Memory B cell (primary cell): ENCODE measurements at regions not wholly inside any gene's neighbourhood (a gene's known extent, or its start where the extent isn't known, plus 50 kb on each side); places are given as distances from the start of the nearest gene placed in this dataset.

ENCODE experiments used
- ATAC-seq: fragments of 150-1000 bp; cut with Tn5 transposase; 2 replicates; pipeline ENCODE4 v1.10.0; 2021; ENCODE audit warnings: low read depth, mild to moderate bottlenecking, moderate library complexity
- DNase-seq, 2 donors: peaks; one replicate each; pipeline ENCODE4 v3.0.0; 2022; ENCODE audit warnings: low spot score in 2 of 2
- H3K27ac Mint-ChIP-seq: one replicate; pipeline ENCODE4 v1.8.0; 2022; ENCODE audit warnings: mild to moderate bottlenecking, moderate library complexity, mixed read lengths
- H3K27me3 Mint-ChIP-seq: one replicate; pipeline ENCODE4 v1.8.0; 2022; ENCODE audit warnings: mixed read lengths
- H3K36me3 Mint-ChIP-seq: one replicate; pipeline ENCODE4 v1.8.0; 2022; ENCODE audit warnings: mild to moderate bottlenecking, mixed read lengths
- H3K4me1 Mint-ChIP-seq: one replicate; pipeline ENCODE4 v1.8.0; 2022; ENCODE audit warnings: mixed read lengths
- H3K4me3 Mint-ChIP-seq: one replicate; pipeline ENCODE4 v1.8.0; 2022; ENCODE audit warnings: mild to moderate bottlenecking, moderate library complexity, mixed read lengths
- H3K9me3 Mint-ChIP-seq: one replicate; pipeline ENCODE4 v1.8.0; 2022; ENCODE audit warnings: mixed read lengths

- no peaks in the 10 kb centered on the region for H3K4me1 Mint-ChIP-seq
- DNase-seq (no peak), ATAC-seq (no peak)
- no peak overlapping the region for H3K27ac Mint-ChIP-seq
- H3K36me3 Mint-ChIP-seq: no peaks in the 10 kb centered on the region
- H3K9me3 Mint-ChIP-seq: no peaks in the 10 kb centered on the region
- H3K4me3 Mint-ChIP-seq: no peak overlapping the region
- peaks cover 4% of the 10 kb centered on the region for H3K27me3 Mint-ChIP-seq
These were observed 182.7 kb upstream of the DTNBP1 start for GRCh38 chr6:15845492-15845891.

- ATAC-seq: no peak
- Mint-ChIP-seq H3K36me3 (no peaks in the 10 kb centered on the region), H3K9me3 (no peaks in the 10 kb centered on the region), H3K27ac (no peak overlapping the region), H3K4me1 (no peaks in the 10 kb centered on the region), H3K27me3 (no peaks in the 10 kb centered on the region), H3K4me3 (no peak overlapping the region)
- no peak for DNase-seq
These were observed 180.9 kb upstream of the DTNBP1 start for GRCh38 chr6:15843764-15844163.

DNA sequence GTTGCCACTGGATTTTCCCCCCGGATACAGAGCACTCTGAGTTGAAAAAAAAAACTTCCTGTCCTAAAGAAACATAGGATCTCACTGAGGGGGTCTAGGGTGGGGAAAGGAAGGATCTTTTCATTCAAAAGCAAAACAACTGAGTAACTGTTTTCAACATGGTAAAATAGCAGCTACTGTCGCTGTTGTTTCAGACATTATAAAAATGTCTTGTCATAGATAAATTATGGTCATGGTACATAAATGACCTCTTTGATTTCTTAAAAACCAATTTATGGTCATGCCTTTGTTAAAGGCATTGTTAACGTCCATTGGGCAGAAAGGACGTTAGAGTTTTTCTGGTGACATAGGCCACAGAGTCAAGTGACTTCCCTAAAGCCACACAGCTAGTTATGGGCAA is 180.4 kb upstream of the DTNBP1 start:
- ATAC-seq (no peak), DNase-seq (no peak)
- H3K36me3 Mint-ChIP-seq: no peaks in the 10 kb centered on the region
- no peaks in the 10 kb centered on the region for H3K4me1 Mint-ChIP-seq
- no peak overlapping the region for H3K27ac Mint-ChIP-seq
- no peak overlapping the region for H3K4me3 Mint-ChIP-seq
- no peaks in the 10 kb centered on the region for H3K9me3 Mint-ChIP-seq
- no peaks in the 10 kb centered on the region for H3K27me3 Mint-ChIP-seq

GRCh38 chr6:15842727-15843117 is 179.9 kb upstream of the DTNBP1 start:
- no peak overlapping the region for H3K4me3 Mint-ChIP-seq
- H3K36me3 Mint-ChIP-seq: no peaks in the 10 kb centered on the region
- DNase-seq (no peak), ATAC-seq (no peak)
- no peaks in the 10 kb centered on the region for H3K9me3 Mint-ChIP-seq
- H3K27me3 Mint-ChIP-seq: no peaks in the 10 kb centered on the region
- H3K27ac Mint-ChIP-seq: no peak overlapping the region
- H3K4me1 Mint-ChIP-seq: no peaks in the 10 kb centered on the region

- H3K4me1 Mint-ChIP-seq: no peaks in the 10 kb centered on the region
- no peaks in the 10 kb centered on the region for H3K36me3 Mint-ChIP-seq
- no peaks in the 10 kb centered on the region for H3K27me3 Mint-ChIP-seq
- ATAC-seq (no peak), DNase-seq (no peak)
- H3K4me3 Mint-ChIP-seq: no peak overlapping the region
- no peak overlapping the region for H3K27ac Mint-ChIP-seq
- H3K9me3 Mint-ChIP-seq: no peaks in the 10 kb centered on the region
These were observed 179.3 kb upstream of the DTNBP1 start for GRCh38 chr6:15841937-15842726.

- H3K4me1 Mint-ChIP-seq: no peaks in the 10 kb centered on the region
- peaks cover 3% of the 10 kb centered on the region for H3K27me3 Mint-ChIP-seq
- H3K27ac Mint-ChIP-seq: no peak overlapping the region
- ATAC-seq: no peak
- H3K9me3 Mint-ChIP-seq: no peaks in the 10 kb centered on the region
- no peak for DNase-seq
- no peaks in the 10 kb centered on the region for H3K36me3 Mint-ChIP-seq
- no peak overlapping the region for H3K4me3 Mint-ChIP-seq
These were observed 177.2 kb upstream of the DTNBP1 start for GRCh38 chr6:15839969-15840541.

GRCh38 chr6:15837205-15837604 is 174.4 kb upstream of the DTNBP1 start:
- DNase-seq (no peak), ATAC-seq (no peak)
- Mint-ChIP-seq H3K4me3 (no peak overlapping the region), H3K27me3 (peaks cover 3% of the 10 kb centered on the region), H3K9me3 (no peaks in the 10 kb centered on the region), H3K4me1 (no peaks in the 10 kb centered on the region), H3K36me3 (no peaks in the 10 kb centered on the region), H3K27ac (no peak overlapping the region)

GRCh38 chr6:15832841-15833240 is 170.0 kb upstream of the DTNBP1 start:
- H3K36me3 Mint-ChIP-seq: no peaks in the 10 kb centered on the region
- no peak overlapping the region for H3K27ac Mint-ChIP-seq
- H3K4me1 Mint-ChIP-seq: peaks cover 3% of the 10 kb centered on the region
- ATAC-seq (no peak), DNase-seq (no peak)
- no peaks in the 10 kb centered on the region for H3K9me3 Mint-ChIP-seq
- peaks cover 3% of the 10 kb centered on the region for H3K27me3 Mint-ChIP-seq
- H3K4me3 Mint-ChIP-seq: no peak overlapping the region

- no peak overlapping the region for H3K27ac Mint-ChIP-seq
- DNase-seq (no peak), ATAC-seq (no peak)
- no peak overlapping the region for H3K4me3 Mint-ChIP-seq
- H3K4me1 Mint-ChIP-seq: peaks cover 7% of the 10 kb centered on the region
- H3K9me3 Mint-ChIP-seq: no peaks in the 10 kb centered on the region
- H3K36me3 Mint-ChIP-seq: no peaks in the 10 kb centered on the region
- H3K27me3 Mint-ChIP-seq: peaks cover 6% of the 10 kb centered on the region
These were observed 166.3 kb upstream of the DTNBP1 start for GRCh38 chr6:15829156-15829555.

DNA sequence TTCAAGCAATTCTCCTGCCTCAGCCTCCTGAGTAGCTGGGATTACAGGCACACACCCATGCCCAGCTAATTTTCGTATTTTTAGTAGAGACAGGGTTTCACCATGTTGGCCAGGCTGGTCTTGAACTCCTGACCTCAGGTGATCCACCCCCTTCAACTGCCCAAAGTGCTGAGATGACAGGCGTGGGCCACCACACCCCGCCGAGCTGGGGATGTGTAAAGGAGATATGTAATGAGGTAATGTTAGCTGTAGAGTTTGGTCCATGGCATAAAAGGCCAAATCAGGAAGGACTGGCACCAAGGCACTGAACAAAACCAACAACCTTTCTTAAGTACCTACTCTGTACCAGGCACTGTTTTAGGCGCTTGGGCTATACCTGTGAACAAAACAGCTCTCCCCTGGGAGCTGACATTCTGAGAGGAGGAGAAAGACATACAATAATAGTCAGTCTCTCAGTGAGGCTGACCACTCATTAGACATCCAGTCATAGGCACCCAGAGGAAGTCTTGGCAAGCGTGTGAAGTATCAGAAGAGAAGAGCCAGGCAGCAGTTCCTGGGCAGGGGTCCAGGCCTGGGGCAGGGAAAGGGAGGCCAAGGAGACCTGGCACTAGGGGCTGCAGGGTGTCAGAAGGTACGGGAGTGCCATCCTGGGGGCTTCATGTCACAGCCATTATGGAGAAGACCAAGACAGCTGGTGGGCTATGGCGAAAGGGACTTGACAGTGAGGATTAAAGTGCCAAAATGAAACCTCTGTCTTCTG is 164.8 kb upstream of the DTNBP1 start:
- H3K36me3 Mint-ChIP-seq: no peaks in the 10 kb centered on the region
- no peak for ATAC-seq
- no peak overlapping the region for H3K27ac Mint-ChIP-seq
- H3K4me3 Mint-ChIP-seq: no peak overlapping the region
- no peaks in the 10 kb centered on the region for H3K9me3 Mint-ChIP-seq
- peaks cover 10% of the 10 kb centered on the region for H3K4me1 Mint-ChIP-seq
- no peak for DNase-seq
- H3K27me3 Mint-ChIP-seq: peaks cover 6% of the 10 kb centered on the region

DNA sequence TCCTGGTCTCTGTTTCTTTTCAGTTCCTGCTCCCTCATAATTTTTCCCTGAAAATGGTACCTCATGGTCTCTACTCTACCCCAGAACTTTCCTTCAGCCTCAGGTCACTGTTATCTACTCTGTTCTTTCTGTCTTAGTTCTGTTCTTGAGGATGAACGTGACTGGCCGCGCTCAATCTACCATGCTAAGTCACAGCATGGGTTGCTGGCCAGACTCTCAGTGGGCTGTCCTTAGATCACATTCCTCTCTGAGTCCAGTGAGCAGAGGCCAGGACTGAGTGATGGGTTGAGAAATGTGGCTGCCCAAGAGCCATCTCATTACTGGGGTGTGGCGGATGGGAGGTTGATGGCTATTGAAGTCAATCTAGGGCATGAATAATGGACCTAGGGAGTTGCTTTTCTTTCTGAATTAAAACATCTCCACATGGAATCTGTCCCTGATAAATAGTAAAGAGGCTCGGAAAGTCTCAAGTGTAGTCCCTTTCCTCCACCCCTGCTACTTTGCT is 164.0 kb upstream of the DTNBP1 start:
- H3K4me1 Mint-ChIP-seq: peaks cover 10% of the 10 kb centered on the region
- H3K27me3 Mint-ChIP-seq: peaks cover 6% of the 10 kb centered on the region
- no peak for DNase-seq
- H3K9me3 Mint-ChIP-seq: no peaks in the 10 kb centered on the region
- no peak overlapping the region for H3K27ac Mint-ChIP-seq
- no peaks in the 10 kb centered on the region for H3K36me3 Mint-ChIP-seq
- no peak for ATAC-seq
- H3K4me3 Mint-ChIP-seq: no peak overlapping the region

DNA sequence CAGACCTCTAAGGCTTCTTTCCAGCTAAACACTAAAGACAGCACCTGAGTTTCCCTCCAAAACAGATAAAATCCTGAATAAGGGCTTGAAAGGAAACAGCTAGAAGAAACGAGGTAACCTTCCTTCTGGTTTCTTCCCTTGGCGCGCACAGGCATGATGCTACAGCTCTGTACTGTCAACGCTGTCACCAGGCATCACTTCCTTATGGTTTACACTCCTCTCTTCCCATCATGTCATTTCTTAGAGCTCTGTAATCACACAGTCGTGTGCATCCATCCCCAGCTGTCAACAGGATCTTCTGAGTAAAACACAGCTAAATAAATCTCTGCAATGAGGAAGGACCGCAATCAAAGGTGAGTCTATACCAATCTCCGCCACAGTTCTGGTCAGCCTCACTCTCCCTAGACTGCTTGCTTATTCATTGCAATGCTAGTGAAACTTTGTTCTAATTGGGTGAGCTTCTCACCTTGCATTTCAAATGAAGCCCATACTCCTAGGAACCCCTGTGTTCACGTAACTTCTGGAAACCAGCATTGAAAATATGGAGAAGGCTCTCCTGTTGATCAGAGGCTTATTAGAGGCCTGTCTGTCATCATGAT is 162.6 kb upstream of the DTNBP1 start:
- no peaks in the 10 kb centered on the region for H3K36me3 Mint-ChIP-seq
- no peak for ATAC-seq
- DNase-seq: no peak
- no peak overlapping the region for H3K4me3 Mint-ChIP-seq
- H3K4me1 Mint-ChIP-seq: peaks cover 10% of the 10 kb centered on the region
- no peaks in the 10 kb centered on the region for H3K9me3 Mint-ChIP-seq
- peaks cover 9% of the 10 kb centered on the region for H3K27me3 Mint-ChIP-seq
- no peak overlapping the region for H3K27ac Mint-ChIP-seq

DNA sequence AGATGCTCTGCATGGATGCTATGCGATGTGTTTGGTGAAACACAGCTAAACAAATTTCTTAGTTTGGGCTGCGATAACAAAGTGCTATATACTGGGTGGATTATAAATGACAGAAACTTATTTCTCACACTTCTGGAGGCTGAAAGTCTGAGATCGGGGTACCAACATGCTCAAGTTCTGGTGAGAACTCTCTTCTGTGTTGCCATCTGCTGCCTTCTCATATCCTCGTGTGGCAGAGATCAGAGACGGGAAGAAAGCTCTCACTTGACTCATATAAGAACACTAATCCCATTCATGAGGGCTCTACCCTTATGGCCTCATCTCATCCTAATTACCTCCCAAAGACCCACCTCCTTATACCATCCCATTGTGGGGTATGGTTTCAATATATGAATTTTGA is 162.0 kb upstream of the DTNBP1 start:
- no peaks in the 10 kb centered on the region for H3K36me3 Mint-ChIP-seq
- peaks cover 9% of the 10 kb centered on the region for H3K27me3 Mint-ChIP-seq
- H3K4me3 Mint-ChIP-seq: no peak overlapping the region
- no peak for DNase-seq
- H3K27ac Mint-ChIP-seq: no peak overlapping the region
- H3K9me3 Mint-ChIP-seq: no peaks in the 10 kb centered on the region
- no peak for ATAC-seq
- H3K4me1 Mint-ChIP-seq: peaks cover 10% of the 10 kb centered on the region

DNA sequence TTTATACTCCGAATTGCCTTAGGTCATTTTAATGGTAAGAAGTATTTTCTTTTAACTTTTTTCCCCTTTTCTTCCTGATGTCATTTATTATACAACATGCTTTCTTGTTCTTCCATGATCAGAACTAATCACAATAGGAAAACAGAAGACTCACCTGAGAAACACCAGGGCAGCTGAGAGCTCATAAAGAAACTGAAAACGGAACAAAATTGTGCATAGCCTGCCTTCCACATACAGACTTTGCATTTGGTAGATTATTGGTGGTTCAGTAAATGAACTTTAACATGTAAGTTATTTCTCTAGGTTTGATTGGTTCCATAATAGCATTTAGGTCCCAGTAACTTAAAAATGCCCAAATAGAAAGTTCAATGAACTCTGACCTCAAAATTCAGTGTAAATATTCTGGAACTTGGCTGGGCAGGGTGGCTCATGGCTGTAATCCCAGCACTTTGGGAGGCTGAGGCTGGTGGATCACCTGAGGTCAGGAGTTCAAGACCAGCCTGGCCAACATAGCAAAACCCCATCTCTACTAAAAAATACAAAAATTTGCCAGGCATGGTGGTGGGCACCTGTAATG is 161.1 kb upstream of the DTNBP1 start:
- no peak overlapping the region for H3K4me3 Mint-ChIP-seq
- H3K4me1 Mint-ChIP-seq: peaks cover 10% of the 10 kb centered on the region
- H3K27me3 Mint-ChIP-seq: peaks cover 9% of the 10 kb centered on the region
- ATAC-seq: peak; percentile 42
- no peak overlapping the region for H3K27ac Mint-ChIP-seq
- no peak for DNase-seq
- no peaks in the 10 kb centered on the region for H3K36me3 Mint-ChIP-seq
- H3K9me3 Mint-ChIP-seq: no peaks in the 10 kb centered on the region
